NB4 (cell line): ENCODE measurements at regions not wholly inside any gene's neighbourhood (a gene's known extent, or its start where the extent isn't known, plus 50 kb on each side); places are given as distances from the start of the nearest gene placed in this dataset.

Experiments
- DNase-seq: peaks from one replicate; pipeline ENCODE4 v3.0.0; 2010; ENCODE audit warnings: low read depth
- H3K4me3 ChIP-seq: one replicate; pipeline ENCODE4 v1.5.1; 2011; ENCODE audit warnings: mild to moderate bottlenecking, low read depth, low read length, moderate library complexity
- CTCF ChIP-seq: IDR thresholded peaks from one replicate; pipeline ENCODE4 v1.5.1; 2012; ENCODE audit warnings: low read depth, low read length
- MAX ChIP-seq: IDR thresholded peaks from 2 replicates; pipeline ENCODE4 v1.6.1; 2011; ENCODE audit warnings: low read depth, low read length
- MYC ChIP-seq: IDR thresholded peaks from 2 replicates; pipeline ENCODE4 v1.6.1; 2011; ENCODE audit warnings: low read depth, low read length
- POLR2A ChIP-seq: IDR thresholded peaks from 2 replicates; pipeline ENCODE4 v1.6.1; 2011; ENCODE audit warnings: mild to moderate bottlenecking; ENCODE audit not compliant: insufficient read length; ENCODE audit errors: extremely low read depth

GRCh38 chr6:164321297-164321696 lies 906.8 kb downstream of the QKI start:
- TF ChIP-seq CTCF: no peak
- no peak for TF ChIP-seq MYC
- TF ChIP-seq POLR2A: no peak
- TF ChIP-seq MAX: no peak
- no peak for DNase-seq
- no peak overlapping the region for H3K4me3 ChIP-seq

DNA sequence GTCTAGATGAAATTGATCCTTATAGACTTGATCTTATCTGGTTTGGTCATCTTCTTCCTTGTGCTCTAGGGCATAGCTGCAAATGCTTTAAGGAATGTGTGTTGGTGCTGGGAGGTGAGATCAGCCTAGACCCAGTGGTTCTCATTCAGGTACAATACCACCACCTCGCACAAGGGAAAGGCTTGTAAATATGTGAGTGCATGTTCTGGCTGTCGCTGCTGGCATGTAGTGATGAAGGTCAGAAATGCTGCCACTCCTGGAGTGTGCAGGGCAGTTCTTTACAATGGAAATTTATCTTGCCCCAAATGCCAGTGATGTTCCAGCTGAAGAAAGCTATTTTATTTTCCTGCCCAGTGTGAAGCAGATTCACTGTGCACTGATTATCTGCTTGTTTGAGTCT lies 900.9 kb downstream of the QKI start:
- DNase-seq: no peak
- TF ChIP-seq MAX (no peak), POLR2A (no peak), CTCF (no peak), MYC (no peak)
- H3K4me3 ChIP-seq: no peak overlapping the region

GRCh38 chr6:164308339-164308738 lies 893.8 kb downstream of the QKI start:
- TF ChIP-seq MAX (no peak), CTCF (no peak), MYC (no peak), POLR2A (no peak)
- DNase-seq: no peak
- H3K4me3 ChIP-seq: no peak overlapping the region

- no peak overlapping the region for H3K4me3 ChIP-seq
- DNase-seq: no peak
- TF ChIP-seq CTCF (no peak), MYC (no peak), MAX (no peak), POLR2A (no peak)
Measured at GRCh38 chr6:164303102-164303964, 888.8 kb downstream of the QKI start.

DNA sequence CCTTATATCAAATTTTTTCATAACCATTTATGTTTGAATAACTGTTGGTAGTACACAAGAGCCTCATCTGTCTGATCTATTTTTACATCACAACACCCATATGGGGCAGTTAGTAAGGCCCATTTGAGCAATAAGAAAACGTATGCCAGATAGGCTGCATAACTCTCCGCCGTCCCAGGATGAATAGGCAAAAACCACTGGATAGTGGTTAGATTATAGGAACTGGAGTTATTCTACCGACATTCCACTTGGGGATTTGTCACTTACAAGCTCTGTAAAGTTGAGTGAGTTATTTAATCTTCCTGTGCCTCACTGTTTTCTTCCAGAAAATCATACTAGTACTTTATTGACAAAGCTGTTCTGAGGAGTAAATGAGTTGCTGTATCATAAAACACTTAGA lies 881.9 kb downstream of the QKI start:
- DNase-seq: no peak
- no peak overlapping the region for H3K4me3 ChIP-seq
- TF ChIP-seq CTCF (no peak), MYC (no peak), MAX (no peak), POLR2A (no peak)
